ENCODE measurements at regions not wholly inside any gene's neighbourhood (a gene's known extent, or its start where the extent isn't known, plus 50 kb on each side); places are given as distances from the start of the nearest gene placed in this dataset.

- no peak for DNase-seq (ENCODE audit: low read depth in 2 of 2)
These were observed 135.0 kb upstream of the TMEM72 start for GRCh38 chr10:44776181-44776580.

- no peak for DNase-seq (ENCODE audit: low read depth in 2 of 2)
These were observed 131.6 kb upstream of the TMEM72 start for GRCh38 chr10:44779511-44779910.

- no peak for DNase-seq (ENCODE audit: low read depth in 2 of 2)
These were observed 130.7 kb upstream of the TMEM72 start for GRCh38 chr10:44780426-44780825.

GRCh38 chr10:44781131-44781530, 130.0 kb upstream of the TMEM72 start:
- no peak for DNase-seq (ENCODE audit: low read depth in 2 of 2)

- no peak for DNase-seq (ENCODE audit: low read depth in 2 of 2)
These were observed 124.8 kb upstream of the TMEM72 start for GRCh38 chr10:44786286-44786850.

- DNase-seq (ENCODE audit: low read depth in 2 of 2), result no peak
These were observed 123.6 kb upstream of the TMEM72 start for GRCh38 chr10:44787480-44788075.

GRCh38 chr10:44788147-44789129, 122.7 kb upstream of the TMEM72 start:
- no peak for DNase-seq (ENCODE audit: low read depth in 2 of 2)

GRCh38 chr10:44792119-44792775, 118.9 kb upstream of the TMEM72 start:
- no peak for DNase-seq (ENCODE audit: low read depth in 2 of 2)

GRCh38 chr10:44799966-44800365, 111.2 kb upstream of the TMEM72 start:
- DNase-seq (ENCODE audit: low read depth in 2 of 2), result no peak

- no peak for DNase-seq (ENCODE audit: low read depth in 2 of 2)
These were observed 109.5 kb upstream of the TMEM72 start for GRCh38 chr10:44801383-44802327.

GRCh38 chr10:44803862-44804261, 107.3 kb upstream of the TMEM72 start:
- no peak for DNase-seq (ENCODE audit: low read depth in 2 of 2)

GRCh38 chr10:44804661-44805060, 106.5 kb upstream of the TMEM72 start:
- no peak for DNase-seq (ENCODE audit: low read depth in 2 of 2)

- no peak for DNase-seq (ENCODE audit: low read depth in 2 of 2)
These were observed 105.5 kb upstream of the TMEM72 start for GRCh38 chr10:44805466-44806210.

GRCh38 chr10:44806950-44807349, 104.2 kb upstream of the TMEM72 start:
- DNase-seq (ENCODE audit: low read depth in 2 of 2), result no peak

- DNase-seq (ENCODE audit: low read depth in 2 of 2), result no peak
These were observed 103.7 kb upstream of the TMEM72 start for GRCh38 chr10:44807451-44807850.

- DNase-seq (ENCODE audit: low read depth in 2 of 2), result no peak
These were observed 101.5 kb upstream of the TMEM72 start for GRCh38 chr10:44809647-44810046.

- DNase-seq (ENCODE audit: low read depth in 2 of 2), result no peak
These were observed 100.1 kb upstream of the TMEM72 start for GRCh38 chr10:44811072-44811471.

- DNase-seq (ENCODE audit: low read depth in 2 of 2), result no peak
These were observed 97.9 kb upstream of the TMEM72 start for GRCh38 chr10:44813201-44813600.

- no peak for DNase-seq (ENCODE audit: low read depth in 2 of 2)
These were observed 96.2 kb upstream of the TMEM72 start for GRCh38 chr10:44814929-44815328.

- DNase-seq (ENCODE audit: low read depth in 2 of 2), result no peak
These were observed 93.0 kb upstream of the TMEM72 start for GRCh38 chr10:44818041-44818649.

Data from stimulated activated CD4-positive, alpha-beta T cell treated with anti-CD3 and anti-CD28 coated beads, Interleukin-4, amount 100 ng/mL, for 48 hours (primary cell).